Dermis microvascular lymphatic vessel endothelial cell (primary cell): ENCODE measurements at regions not wholly inside any gene's neighbourhood (a gene's known extent, or its start where the extent isn't known, plus 50 kb on each side); places are given as distances from the start of the nearest gene placed in this dataset.

Source experiments
- DNase-seq, 2 donors: peaks; one replicate each; pipeline versions ENCODE4 v3.0.0 to v3.0.0-alpha.2; 2010; ENCODE audit warnings: low read depth in 2 of 2

DNA sequence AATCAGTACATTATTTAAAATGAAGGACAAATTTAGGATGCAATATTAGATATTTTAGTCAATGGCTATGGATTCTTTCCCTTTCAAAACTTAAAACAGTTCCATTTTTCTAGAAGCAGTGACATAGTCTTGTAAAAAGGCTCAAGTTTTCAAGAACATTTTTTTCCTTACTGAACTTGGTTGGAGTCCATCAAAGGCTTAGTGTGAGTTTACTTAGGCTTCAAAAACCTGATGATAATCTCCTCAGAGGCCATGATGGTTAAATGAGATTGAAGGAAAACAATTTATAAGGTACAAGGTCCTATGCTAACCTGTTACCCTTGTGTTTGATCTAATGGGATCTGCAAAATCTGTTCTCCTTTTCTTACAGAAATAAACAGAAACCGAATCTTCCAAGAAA is 531.8 kb downstream of the UTRN start:
- DNase-seq = no peak

DNA sequence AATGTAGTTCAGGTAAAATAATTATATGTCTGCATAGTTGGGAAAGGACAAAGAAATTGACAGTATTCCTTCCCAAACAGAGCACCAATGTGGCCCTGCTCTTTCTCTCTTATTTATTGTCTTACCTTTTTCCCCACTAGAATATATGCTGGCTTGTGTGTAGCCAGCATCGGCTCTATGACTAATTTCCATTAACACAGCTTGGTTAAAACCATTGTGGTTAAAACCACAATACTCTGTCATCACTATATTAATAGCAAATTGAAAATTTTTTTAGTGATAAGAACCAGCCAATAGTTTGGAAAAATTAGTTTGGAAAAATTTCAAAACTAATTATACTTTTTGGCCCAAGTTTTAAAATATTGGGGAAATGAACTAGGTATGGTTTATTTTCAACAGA is 535.1 kb downstream of the UTRN start:
- DNase-seq = no peak

DNA sequence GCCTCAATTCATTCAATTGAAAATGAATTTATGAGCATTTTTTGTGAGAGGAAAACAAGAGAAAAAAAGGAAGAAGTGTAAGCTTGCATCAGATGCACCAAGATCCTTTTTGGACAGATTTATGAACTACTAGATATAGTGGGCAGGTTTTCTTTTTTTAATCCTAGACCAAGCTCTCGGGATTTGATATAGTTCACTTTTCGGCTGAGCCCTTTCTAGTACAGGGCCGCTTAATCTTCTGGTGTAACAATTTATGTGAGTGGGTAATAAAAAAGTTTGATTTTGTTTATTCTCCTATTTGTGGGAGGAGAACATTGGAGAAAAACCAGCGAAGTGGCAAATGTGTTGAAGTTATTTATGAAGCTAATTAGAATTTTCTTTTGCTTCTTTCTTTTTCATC is 538.0 kb downstream of the UTRN start:
- DNase-seq = no peak

DNA sequence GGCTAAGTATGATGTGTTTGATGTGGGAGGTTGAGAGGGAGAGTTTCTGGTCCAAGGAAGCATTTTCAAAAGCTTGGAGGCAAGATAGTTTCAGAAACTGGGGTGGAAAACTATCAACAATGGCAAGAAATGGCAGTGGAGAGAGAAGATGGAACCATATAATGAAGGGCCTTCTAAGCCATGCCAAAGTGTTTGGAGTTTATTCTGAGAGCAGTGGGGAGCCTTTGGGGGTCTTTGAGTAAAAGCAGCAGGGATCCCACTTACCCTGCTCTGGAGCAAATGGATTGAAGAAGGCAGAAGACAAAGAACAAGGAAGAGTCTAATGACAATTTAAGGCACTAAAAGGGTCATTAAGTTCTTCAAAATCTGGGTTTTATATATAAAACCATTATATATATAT is 538.9 kb downstream of the UTRN start:
- no peak for DNase-seq

DNA sequence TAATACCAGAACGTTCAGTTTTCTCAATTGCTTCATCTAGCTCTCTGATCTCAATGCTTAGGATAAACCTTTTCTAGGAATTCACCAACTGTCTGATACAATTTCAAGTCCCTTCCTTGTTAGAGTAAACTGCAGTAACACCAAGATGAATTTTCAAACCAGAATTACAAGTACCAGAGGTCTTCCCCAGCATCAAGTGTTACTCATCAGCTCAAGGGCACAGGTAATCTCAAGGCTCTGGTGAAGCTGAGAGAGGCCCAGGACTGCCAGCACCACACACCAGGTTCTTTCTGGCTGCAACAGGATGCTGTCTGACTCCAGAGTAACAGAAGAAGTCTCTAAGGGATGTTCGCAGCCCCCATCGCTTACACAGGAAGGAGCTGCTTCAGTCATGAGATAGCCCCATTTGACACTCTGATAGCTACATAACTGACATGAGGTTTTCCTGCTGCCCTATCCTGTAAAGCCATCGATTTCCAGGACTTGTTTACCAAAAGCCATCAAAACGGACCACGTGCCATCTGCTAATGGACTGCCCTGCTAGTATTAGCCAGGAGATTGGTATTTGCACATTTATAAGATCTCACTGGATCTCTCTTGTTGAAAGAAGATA is 549.4 kb downstream of the UTRN start:
- DNase-seq = no peak

DNA sequence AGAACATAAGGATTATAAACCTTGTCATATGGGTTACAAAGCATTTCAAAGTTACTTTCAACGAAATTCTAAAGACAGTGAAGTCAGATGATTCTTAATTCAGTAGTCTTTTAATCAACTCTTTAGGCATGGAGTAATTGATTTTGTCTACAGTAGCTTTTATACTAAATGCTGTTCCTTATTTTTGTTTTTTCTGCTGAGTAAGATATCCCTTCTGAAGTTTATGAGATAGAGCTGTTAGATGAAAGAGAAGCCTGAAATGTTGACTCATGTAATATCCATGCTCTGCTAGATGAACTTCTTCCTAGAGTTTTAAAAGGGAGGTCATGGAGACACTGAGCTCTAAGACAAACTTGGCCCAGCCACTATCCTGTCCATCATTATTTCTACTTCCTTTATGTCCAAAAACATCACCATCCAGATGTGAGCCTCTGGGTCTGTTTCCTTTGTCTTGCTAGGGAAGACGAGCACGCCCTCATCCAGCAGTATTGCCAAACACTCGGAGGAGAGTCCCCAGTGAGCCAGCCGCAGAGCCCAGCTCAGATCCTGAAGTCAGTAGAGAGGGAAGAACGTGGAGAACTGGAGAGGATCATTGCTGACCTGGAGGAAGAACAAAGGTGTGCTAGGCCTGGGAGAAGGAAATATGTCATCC is 550.3 kb downstream of the UTRN start:
- no peak for DNase-seq

DNA sequence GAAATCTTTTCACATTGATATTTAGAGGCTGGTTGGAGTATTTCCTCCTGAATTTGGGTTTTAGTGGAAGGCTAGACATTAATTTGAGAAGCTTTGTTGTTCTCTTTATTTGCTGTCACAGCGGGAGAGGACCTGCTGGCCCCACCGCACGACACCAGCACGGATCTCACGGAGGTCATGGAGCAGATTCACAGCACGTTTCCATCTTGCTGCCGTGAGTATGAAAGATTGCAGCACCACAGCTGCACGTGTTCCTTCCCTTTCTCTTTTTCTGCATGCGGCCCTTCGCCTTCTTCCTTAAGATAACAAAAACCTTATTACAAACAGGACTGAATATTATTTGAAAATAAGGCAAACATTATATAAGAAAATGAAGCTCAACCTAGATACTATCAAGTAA is 555.5 kb downstream of the UTRN start:
- DNase-seq = no peak

DNA sequence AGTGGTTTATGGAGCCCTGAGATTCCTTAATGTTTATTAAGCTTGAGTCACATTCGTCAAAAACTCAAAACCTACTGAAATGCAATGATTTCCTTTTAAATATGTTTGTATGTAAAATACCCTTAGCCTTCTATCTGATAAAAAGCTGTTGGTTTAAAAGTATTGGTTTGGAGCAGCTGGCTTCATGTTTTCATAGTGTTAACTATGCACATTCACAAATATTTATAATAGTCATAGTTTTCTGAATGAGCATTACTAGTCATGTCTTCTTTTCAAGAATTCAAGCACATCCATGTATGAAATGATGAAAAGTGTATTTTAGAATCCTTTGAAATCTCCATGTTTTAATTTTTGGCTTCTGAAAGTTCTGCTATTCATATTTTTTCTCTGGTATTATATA is 558.6 kb downstream of the UTRN start:
- DNase-seq = no peak

DNA sequence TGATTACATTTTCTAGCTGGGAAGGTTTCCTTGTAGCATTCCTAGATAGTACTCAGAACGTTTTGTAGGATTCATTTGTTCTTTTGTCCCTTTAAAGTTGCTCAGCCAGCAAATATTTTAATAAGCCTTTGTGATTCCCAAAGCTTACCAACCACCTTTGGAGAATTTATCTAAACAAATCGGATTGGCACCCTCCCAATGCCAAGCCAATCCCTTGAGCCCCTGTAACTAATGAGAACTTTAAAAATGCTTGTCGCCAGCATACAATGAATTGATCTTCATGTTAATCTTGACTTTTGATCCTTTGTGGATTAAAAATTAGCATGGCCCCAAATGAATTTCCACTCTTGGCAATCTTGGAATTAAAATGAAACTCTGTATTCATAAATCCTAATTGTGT is 559.5 kb downstream of the UTRN start:
- DNase-seq = no peak

DNA sequence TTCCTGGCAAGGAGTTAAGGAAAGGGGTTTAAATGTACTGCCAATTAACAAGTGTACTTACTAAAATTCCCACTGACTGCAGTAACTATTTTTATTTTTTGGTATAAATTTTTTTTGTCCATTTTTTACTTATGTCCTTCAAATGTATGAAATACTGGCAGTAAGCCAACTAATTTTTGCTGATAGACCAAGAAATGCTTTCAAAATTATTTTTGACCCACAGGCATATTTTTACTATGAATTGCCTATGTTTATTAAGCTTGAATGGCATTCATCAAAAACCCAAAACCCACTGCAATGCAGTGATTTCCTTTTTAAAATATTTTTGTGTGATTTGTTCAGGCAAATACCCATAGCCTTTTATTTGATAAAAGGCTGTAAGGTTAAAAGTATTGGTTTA is 560.1 kb downstream of the UTRN start:
- DNase-seq = peak in 1 of 2 donors; percentile 6

DNA sequence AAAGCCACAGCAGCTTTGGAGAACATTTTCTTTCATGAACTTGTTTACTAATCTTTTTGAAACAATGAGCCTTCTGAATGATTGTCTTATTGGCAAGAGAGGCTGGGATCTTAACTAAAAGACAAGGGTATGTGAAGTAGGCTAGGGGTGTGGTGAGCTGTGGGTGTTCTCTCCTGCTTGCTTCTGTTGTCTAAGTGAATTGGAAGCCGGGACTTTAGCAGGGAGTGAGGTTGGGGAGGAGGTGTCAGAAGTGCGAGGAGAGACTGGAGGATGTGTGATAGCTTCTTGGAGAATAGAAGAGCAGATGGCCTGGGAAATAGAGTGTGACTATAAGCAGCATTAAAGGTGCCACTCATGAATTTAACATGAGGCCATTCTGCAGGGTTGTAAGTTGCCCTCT is 562.8 kb downstream of the UTRN start:
- DNase-seq = no peak

DNA sequence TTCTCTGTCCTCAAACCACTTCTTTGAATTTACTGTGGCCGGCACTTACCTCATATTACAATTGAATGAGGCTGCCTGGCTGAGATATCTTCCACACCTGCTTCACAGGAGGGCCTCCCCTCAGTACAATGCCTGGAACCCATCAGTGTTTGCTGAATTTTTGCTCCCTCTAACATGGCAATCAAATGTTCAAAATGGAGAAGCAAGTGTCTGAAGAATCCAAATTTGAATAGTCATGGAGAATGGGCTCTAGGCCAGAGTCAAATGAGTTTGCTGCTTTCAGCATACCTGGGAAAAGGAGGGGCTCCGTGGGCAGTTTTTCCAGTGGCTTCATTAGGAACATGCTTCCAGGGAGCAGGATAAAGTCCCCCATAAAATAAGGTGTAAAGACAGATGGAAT is 564.8 kb downstream of the UTRN start:
- DNase-seq = no peak

DNA sequence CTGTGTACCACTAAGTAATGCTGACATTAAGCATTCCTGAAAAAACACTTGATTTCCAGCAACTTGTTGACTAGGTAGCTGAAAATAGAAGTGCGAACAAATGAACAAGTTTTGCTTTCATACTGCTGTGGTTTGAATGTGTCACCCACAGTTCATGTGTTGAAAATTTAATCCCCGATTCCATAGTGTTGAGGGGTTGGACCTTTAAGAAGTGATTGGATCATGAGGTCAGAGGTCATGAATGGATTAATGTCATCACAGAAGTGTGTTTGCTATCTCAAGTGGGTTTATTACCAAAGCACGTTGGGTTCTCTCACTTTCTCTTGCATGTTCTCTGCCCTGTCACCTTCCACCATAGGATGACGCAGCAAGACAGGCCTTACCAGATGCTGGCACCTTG is 568.5 kb downstream of the UTRN start:
- no peak for DNase-seq

DNA sequence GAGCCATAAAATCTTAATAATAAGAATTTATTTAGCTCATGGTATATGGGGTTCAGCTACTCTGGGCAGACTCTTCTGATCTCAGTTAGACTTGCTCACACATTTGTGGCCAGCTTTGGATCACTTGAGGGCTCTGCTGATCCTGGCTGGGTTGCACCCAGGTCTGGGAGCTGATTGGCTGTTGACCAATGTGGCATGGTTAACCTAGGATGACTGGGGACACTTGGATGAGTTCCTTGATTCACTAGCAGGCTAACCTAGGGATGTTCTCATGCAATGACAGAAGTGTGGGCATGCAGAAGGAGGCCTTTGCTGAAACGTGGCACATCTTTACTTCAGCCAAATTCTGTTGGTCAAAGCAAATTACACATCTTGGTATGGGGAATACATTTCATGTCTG is 569.5 kb downstream of the UTRN start:
- no peak for DNase-seq

DNA sequence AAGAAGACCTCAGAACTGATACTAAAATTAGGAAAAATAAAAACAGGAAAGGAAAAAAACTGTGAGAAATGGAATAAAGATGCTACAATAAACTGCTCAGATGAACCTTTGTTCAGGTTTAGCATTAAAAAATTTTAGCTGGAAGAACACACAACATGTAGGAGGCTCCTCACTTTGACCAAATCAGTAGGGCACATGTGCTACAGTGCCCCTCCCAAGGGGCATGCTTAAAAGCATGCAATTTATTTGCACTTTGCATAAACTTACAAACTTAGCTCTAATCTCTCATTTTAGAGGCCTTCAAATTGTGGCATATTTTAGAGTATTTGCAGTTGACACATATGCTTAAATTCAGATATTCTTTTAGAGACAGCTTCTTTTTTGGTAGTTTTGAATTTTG is 570.2 kb downstream of the UTRN start:
- DNase-seq = no peak

DNA sequence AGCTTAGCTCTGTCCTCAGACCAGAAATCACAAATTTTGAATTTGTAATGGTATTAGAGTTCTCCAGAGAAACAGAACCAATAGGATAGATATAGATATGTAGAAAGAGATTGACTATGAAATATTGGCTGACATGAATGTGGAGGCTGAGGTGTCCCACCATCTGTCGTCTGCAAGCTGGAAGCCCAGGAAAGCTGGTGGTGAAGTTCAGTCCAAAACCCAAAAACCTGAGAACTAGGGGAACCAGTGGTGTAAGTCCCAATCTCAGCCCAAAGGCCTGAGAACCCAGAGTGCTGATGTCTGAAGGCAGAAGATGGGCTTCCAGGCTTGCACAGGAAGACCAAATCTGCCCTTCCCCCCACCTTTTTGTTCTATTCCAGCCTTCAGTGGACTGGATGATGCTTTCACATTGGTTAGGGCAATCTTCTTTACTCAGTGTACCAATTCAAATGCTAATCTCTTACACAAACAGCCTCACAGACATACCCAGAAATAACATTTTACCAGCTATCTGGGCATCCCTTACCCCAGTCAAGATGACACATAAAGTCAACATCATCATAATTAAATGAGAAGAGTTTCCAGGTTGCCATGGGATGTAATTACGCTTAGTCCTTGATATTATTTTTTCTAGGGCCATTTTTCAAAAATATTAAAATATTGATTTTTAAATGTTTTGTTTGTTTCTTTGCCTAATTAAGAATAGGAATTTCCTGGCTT is 570.8 kb downstream of the UTRN start:
- DNase-seq = no peak

DNA sequence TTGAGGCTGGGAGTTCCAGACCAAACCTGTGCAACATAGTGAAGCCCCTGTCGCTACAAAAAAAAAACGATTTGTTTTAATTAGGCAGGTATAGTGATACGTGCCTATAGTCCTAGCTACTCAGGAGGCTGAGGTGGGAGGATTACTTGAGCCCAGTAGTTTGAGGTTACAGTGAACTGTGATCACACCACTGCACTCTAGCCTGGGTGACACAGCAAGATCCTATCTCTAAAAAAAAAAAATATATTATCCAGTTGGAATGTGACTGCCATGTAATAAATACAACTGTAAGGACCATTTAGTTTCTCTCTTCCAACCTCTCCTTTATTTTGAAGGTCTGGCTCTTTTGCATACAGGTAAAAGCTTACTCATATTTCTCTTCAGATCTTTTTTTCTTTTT is 571.5 kb downstream of the UTRN start:
- no peak for DNase-seq

DNA sequence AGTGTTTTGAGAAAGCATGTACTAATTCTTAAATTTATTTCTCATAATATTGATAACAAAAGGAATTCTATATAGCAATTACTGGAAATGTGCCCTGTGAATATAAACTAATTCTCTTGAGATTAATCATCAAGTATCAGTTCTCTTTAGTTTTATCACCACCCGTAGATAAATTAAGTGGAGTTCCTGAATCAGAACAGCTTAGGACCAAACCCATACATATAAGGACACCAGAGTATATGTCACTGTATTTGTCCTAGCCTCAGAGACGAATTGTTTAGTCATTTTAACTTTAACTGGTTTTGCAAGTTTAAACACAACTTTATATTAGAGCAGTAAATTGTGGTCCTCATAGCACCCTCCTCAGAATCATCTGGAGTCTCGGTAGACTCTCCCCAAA is 572.0 kb downstream of the UTRN start:
- no peak for DNase-seq

DNA sequence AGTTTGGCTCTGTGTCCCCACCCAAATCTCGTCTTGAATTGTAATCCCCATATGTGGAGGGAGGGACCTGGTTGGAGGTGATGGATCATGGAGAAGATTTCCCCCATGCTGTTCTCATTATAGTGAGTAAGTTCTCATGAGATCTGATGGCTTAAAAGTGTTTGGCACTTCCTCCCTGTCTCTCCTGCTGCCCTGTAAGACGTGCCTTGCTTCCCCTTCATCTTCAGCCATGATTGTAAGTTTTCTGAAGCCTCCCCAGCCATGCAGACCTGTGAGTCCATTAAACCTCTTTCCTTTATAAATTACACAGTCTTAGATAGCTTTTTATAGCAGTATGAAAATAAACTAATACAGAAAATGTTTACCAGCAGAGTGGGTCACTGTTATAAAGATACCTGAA is 577.6 kb downstream of the UTRN start:
- no peak for DNase-seq

DNA sequence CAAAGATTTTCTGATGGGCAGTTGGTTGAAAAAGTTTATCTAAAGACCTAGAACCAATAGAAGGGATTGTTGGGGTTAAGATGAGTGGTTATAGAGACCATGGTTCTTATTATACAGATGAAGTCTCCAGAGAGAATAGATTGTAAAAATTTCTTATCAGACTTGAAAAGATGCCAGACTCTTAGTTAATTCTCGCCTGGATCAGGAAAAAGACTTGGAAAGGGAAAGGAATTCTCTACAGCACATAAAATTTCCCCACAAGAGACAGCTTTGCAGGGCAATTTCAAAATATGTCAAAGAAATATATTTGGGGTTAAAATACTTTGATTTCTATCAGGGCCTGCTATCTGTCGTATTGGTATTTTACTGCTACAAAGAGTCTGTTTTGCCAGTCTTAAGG is 582.6 kb downstream of the UTRN start:
- no peak for DNase-seq

DNA sequence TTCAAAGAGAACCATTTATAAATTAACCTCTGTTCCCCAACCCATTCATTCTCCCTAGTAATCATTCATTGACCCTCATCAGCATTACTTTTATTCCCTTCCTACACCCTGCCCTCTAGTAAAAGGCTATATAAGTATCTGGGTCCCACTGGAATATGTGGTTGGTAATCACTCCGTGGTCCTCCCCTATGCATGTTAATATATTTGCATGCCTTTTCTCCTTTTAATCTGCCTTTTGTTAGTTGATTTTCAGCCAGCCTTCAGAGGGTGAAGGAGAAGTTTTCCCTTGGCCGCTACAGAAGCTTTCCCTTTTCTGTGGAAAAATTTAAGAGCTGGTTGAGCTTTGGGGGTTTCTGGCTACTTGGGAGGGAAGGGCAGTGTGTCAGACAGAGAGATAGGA is 585.6 kb downstream of the UTRN start:
- no peak for DNase-seq

DNA sequence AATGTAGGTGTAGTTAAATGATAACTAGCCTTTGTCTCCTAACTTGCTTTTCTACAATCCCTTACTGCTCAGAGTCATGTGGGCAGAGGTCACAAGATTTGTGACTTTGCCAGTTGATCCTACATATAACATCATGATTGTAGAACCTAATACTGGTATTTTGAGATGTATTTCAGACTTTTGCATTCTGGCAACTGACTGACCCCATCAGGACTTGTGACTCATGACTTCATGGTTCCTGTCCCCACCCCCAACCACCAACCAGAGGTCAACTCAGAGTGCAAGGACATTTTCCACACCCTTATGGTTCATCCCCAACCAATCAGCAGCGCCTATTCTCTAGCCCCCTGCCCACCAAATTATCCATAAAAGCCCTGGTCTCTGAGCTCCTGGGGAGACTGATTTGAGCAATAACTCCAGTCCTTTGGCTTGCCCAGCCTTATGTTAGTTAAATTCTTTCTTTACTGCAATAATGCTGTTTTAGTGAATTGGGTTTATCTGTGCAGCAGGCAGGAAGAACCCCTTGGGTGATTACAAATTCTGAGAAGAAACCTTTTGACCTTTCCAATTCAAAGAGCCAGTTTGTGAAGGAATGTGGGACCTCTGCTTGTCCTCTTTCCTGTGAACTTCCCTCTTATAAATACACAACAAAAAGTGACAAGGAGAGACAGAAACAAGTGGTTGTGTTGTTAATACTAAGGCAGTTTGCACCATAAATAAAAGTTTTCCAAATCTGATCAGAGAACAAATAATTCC is 588.7 kb downstream of the UTRN start:
- DNase-seq = no peak

DNA sequence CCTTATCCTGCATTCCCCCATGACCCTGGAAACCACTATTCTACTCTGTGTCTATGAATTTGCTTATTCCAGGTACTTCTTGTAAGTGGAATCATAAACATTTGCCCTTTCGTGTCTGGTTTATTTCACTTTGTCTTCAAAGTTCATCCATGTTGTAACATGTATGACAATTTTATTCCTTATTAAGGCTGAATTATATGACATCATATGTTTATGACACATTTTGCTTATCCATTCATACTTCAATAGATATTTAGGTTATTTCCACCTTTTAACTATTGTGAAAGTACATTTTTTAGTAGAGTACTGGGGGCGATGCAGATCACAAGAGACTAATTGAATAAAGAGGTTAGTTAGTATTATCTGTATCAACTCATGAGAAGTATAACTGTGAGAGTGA is 591.6 kb downstream of the UTRN start:
- DNase-seq = no peak
